ENCODE measurements at regions not wholly inside any gene's neighbourhood (a gene's known extent, or its start where the extent isn't known, plus 50 kb on each side); places are given as distances from the start of the nearest gene placed in this dataset.

GRCh38 chr5:88377705-88378656 is 109.3 kb upstream of the TMEM161B start:
- TF ChIP-seq CTCF (IDR thresholded peaks at IDR 0.05 in 2 of 3, conservative IDR thresholded peaks at IDR 0.05 in 1 of 3; ENCODE audit: borderline replicate concordance in 1 of 3, insufficient read depth in 1 of 3, low read depth in 2 of 3, low read length in 2 of 3), result no peak
- TF ChIP-seq TCF7L2 (IDR thresholded peaks at IDR 0.05; ENCODE audit: borderline replicate concordance, extremely low read depth, insufficient read depth, insufficient read length), result peak; percentile 81
- no peak for TF ChIP-seq EGR1 (IDR thresholded peaks at IDR 0.05; ENCODE audit: low read depth)
- no peak for TF ChIP-seq MAX (IDR thresholded peaks at IDR 0.05)
- TF ChIP-seq POLR2A (IDR thresholded peaks at IDR 0.05; ENCODE audit: borderline replicate concordance, extremely low read depth, insufficient read depth, insufficient read length), result no peak
- TF ChIP-seq POLR2AphosphoS5 (IDR thresholded peaks at IDR 0.05; ENCODE audit: low read depth, low read length), result no peak
- no peak for TF ChIP-seq JUND (IDR thresholded peaks at IDR 0.05)
- TF ChIP-seq RAD21 (IDR thresholded peaks at IDR 0.05; ENCODE audit: low read depth), result no peak
- TF ChIP-seq EZH2 (IDR thresholded peaks at IDR 0.05), result no peak
- no peak for TF ChIP-seq REST (IDR thresholded peaks at IDR 0.05; ENCODE audit: low read depth)
- no peak for TF ChIP-seq ZNF274 (IDR thresholded peaks at IDR 0.05; ENCODE audit: low read depth, low read length)
